GM12878 (cell line): ENCODE measurements at regions not wholly inside any gene's neighbourhood (a gene's known extent, or its start where the extent isn't known, plus 50 kb on each side); places are given as distances from the start of the nearest gene placed in this dataset.

ENCODE experiments used
- ATAC-seq: fragments of 200-7000 bp; cut with Tn5 transposase; 3 replicates; pipeline ENCODE4 v1.9.1; 2020; ENCODE audit warnings: mild to moderate bottlenecking, moderate library complexity
- BruUV-seq: library from RNA; stranded (reverse); fragments of 400-500 nt; replicated peaks from 2 replicates; lab custom pipeline; 2021; lab: Mats Ljungman, UMichigan
- CTCF ChIA-PET: fragments of 300-600 bp; sonication (Branson Sonifier 250); formaldehyde crosslinking; extraction: SDS; loops from one replicate; lab custom pipeline; 2021; ENCODE audit warnings: inconsistent platforms; lab: Yijun Ruan, JAX
- POLR2A ChIA-PET: fragments of 350-600 bp; formaldehyde crosslinking; extraction: SDS; loops from one replicate; lab custom pipeline; 2021; ENCODE audit warnings: inconsistent platforms; lab: Charles Lee
- RAD21 ChIA-PET: fragments of 300-600 bp; sonication (Branson Sonifier 250); formaldehyde crosslinking; loops from one replicate; lab custom pipeline; 2023; ENCODE audit warnings: antibody characterized with exemption; ENCODE audit not compliant: unreplicated experiment; lab: Charles Lee
- SMC1A ChIA-PET: fragments of 300-600 bp; sonication (Branson Sonifier 250); formaldehyde crosslinking; loops from one replicate; lab custom pipeline; 2023; ENCODE audit not compliant: unreplicated experiment, uncharacterized antibody; lab: Charles Lee
- DNase-seq: peaks from one replicate; pipeline ENCODE4 v3.0.0-alpha.2; 2011; ENCODE audit warnings: low read depth, low spot score
- FAIRE-seq: peaks from 3 replicates; lab custom pipeline; 2011; peaks lifted over from hg19 to GRCh38; lab: Jason Lieb, UNC
- H2AFZ ChIP-seq: 2 replicates; pipeline ENCODE4 v1.6.0; 2011; ENCODE audit warnings: low read depth, low read length, control low read depth; ENCODE audit not compliant: control insufficient read depth
- H3K27ac ChIP-seq: 2 replicates; pipeline ENCODE4 v1.5.1; 2011; ENCODE audit warnings: control low read depth; ENCODE audit not compliant: control insufficient read depth, insufficient read depth
- H3K27me3 ChIP-seq, 2 experiments: replicated peaks in 1 of 2; 2 replicates each; pipeline versions ENCODE4 v1.6.0 to v1.6.1; 2011; ENCODE audit warnings: low read length in 1 of 2; ENCODE audit not compliant: control insufficient read depth in 2 of 2, insufficient read depth in 2 of 2
- H3K36me3 ChIP-seq, 2 experiments: 2 replicates each; pipeline ENCODE4 v1.5.1; 2011; ENCODE audit warnings: low read length in 1 of 2; ENCODE audit not compliant: control insufficient read depth in 2 of 2, insufficient read depth in 2 of 2
- H3K4me1 ChIP-seq: 2 replicates; pipeline ENCODE4 v1.6.1; 2011; ENCODE audit warnings: mild to moderate bottlenecking, low read length, moderate library complexity, mixed read lengths; ENCODE audit not compliant: control insufficient read depth, insufficient read depth
- H3K4me2 ChIP-seq: 2 replicates; pipeline ENCODE4 v1.6.0; 2011; ENCODE audit warnings: control low read depth; ENCODE audit not compliant: control insufficient read depth, insufficient read depth
- H3K4me3 ChIP-seq: fragments of 200-600 bp; sonication (generic); 2 replicates; pipeline ENCODE4 v1.5.1; 2016
- H3K79me2 ChIP-seq: 2 replicates; pipeline ENCODE4 v1.6.0; 2011; ENCODE audit warnings: low read length; ENCODE audit not compliant: control insufficient read depth, insufficient read depth
- H3K9ac ChIP-seq: 2 replicates; pipeline ENCODE4 v1.8.0; 2011; ENCODE audit warnings: low read length, control low read depth, mixed read lengths; ENCODE audit not compliant: control insufficient read depth, insufficient read depth
- H3K9me3 ChIP-seq: replicated peaks from 3 replicates; pipeline ENCODE4 v1.5.1; 2011; ENCODE audit warnings: mild to moderate bottlenecking, low read length; ENCODE audit not compliant: control insufficient read depth, insufficient read depth
- H4K20me1 ChIP-seq: 2 replicates; pipeline ENCODE4 v1.6.0; 2011; ENCODE audit not compliant: control insufficient read depth, insufficient read depth
- BRCA1 ChIP-seq: IDR thresholded peaks from 2 replicates; pipeline ENCODE4 v1.6.1; 2011; ENCODE audit warnings: low read depth, low read length, improper control_type of control experiment
- CEBPB ChIP-seq, 2 experiments: fragments of 150-350 bp in 1 of 2; IDR thresholded peaks; 2 replicates each; pipeline ENCODE4 v1.6.1; 2012 to 2014; ENCODE audit warnings: low read depth in 2 of 2, low read length in 2 of 2, borderline replicate concordance in 1 of 2, inconsistent platforms in 1 of 2
- ELK1 ChIP-seq: IDR thresholded peaks from 2 replicates; pipeline ENCODE4 v1.6.1; 2012; ENCODE audit warnings: low read depth, low read length, improper control_type of control experiment
- JUNB ChIP-seq: IDR thresholded peaks from 2 replicates; pipeline ENCODE4 v1.6.1; 2016; ENCODE audit warnings: antibody characterized with exemption, mild to moderate bottlenecking
- KDM1A ChIP-seq: fragments of 200-600 bp; sonication (generic); IDR thresholded peaks from 2 replicates; pipeline ENCODE4 v1.6.1; 2016; ENCODE audit warnings: borderline replicate concordance
- NFYA ChIP-seq: IDR thresholded peaks from 2 replicates; pipeline ENCODE4 v1.6.1; 2011; ENCODE audit warnings: low read depth, mild to moderate bottlenecking, low read length, improper control_type of control experiment, borderline replicate concordance
- NFYB ChIP-seq: IDR thresholded peaks from 2 replicates; pipeline ENCODE4 v1.6.1; 2011; ENCODE audit warnings: low read depth, mild to moderate bottlenecking, low read length, improper control_type of control experiment, moderate library complexity; ENCODE audit not compliant: insufficient read depth
- PAX5 ChIP-seq: IDR thresholded peaks from 2 replicates; pipeline ENCODE4 v1.6.1; 2011; ENCODE audit warnings: low read depth, low read length, borderline replicate concordance
- PKNOX1 ChIP-seq: fragments of 450-650 bp; IDR thresholded peaks from 2 replicates; pipeline ENCODE4 v1.6.1; 2016; ENCODE audit warnings: mild to moderate bottlenecking
- PRDM15 ChIP-seq: fragments of 450-650 bp; formaldehyde crosslinking; IDR thresholded peaks from 2 replicates; pipeline ENCODE4 v1.4.0; 2020; ENCODE audit warnings: mild to moderate bottlenecking, moderate library complexity
- RBBP5 ChIP-seq: fragments of 200-600 bp; sonication (generic); conservative IDR thresholded peaks from 2 replicates; pipeline ENCODE4 v1.6.1; 2016
- RCOR1 ChIP-seq: conservative IDR thresholded peaks from 2 replicates; pipeline ENCODE4 v1.6.1; 2012; ENCODE audit warnings: low read depth, low read length, improper control_type of control experiment
- WGBS: methylation state at CpG from one replicate; pipeline ENCODE4 v1.1.6; 2016; ENCODE audit warnings: low lambda C conversion rate; ENCODE audit not compliant: insufficient replicate concordance, insufficient coverage; ENCODE audit errors: missing lambda C conversion rate; 5-methylcytosine and 5-hydroxymethylcytosine counted together
- in situ Hi-C: fragments of 300-500 bp; cut with MboI; formaldehyde crosslinking; loops from 9 replicates; pipeline ENCODE4 v1.14.3; 2018; ENCODE audit warnings: mixed read lengths
- intact Hi-C: fragments of 100-400 bp; cut with micrococcal nuclease; formaldehyde crosslinking; loops from one replicate; pipeline ENCODE4 v1.14.2; 2022; ENCODE audit not compliant: unreplicated experiment
- TF ChIP-seq, protein P1 (sequence below): IDR thresholded peaks from 2 replicates; pipeline ENCODE4 v1.6.1; 2011; ENCODE audit warnings: low read depth, low read length, improper control_type of control experiment, borderline replicate concordance
- TF ChIP-seq, protein P2 (sequence below): IDR thresholded peaks from 2 replicates; pipeline ENCODE4 v1.6.1; 2012; ENCODE audit warnings: low read depth, low read length, improper control_type of control experiment

DNA sequence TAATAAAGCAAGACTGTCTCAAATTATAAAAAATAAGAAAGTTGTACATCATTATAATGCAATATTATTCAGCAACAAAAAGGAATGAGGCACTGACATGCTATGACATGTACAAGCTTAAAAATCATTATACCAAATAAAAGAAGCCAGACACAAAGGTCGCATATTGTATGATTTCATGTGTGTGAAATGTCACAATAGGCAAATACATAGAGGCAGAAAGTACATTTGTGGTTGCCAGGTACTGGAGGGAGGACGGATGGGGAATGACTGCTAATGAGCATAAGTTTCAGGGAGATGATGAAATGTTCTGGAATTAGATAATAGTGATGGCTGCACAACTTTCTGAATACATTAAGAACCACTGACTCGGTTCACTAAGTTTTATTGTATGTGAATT lies 73.6 kb upstream of the NBPF3 start:
- no peaks in the 10 kb centered on the region; a peak in 1 of 4 replicates for H3K27me3 ChIP-seq
- H2AFZ ChIP-seq: no peak overlapping the region
- intact Hi-C loops (no loop called here), in situ Hi-C loops (loop anchor here (5.0 kb wide), 2 partner anchors 109 to 134 kb away; no protein-coding TSS in a partner anchor)
- DNase-seq (no peak), FAIRE-seq (no peak), ATAC-seq (no peak)
- ChIA-PET POLR2A (interaction anchor here (2.4 kb wide), 1 partner anchor 73 kb away, joined by 5 read pairs; no protein-coding TSS in a partner anchor), CTCF (interaction anchor here (1.3 to 9.9 kb wide), 6 partner anchors 73 to 149 kb away, joined by 3 to 207 read pairs (median 84); no protein-coding TSS in a partner anchor), RAD21 (interaction anchor here (1.0 to 7.2 kb wide), 5 partner anchors 89 to 240 kb away, joined by 3 to 132 read pairs (median 7); no protein-coding TSS in a partner anchor), SMC1A (interaction anchor here (0.8 to 8.2 kb wide), 11 partner anchors 23 to 133 kb away, joined by 3 to 82 read pairs (median 8); no protein-coding TSS in a partner anchor)
- H3K9me3 ChIP-seq: no peaks in the 10 kb centered on the region
- H3K4me3 ChIP-seq: no peak overlapping the region
- no TSS peak for BruUV-seq
- H4K20me1 ChIP-seq: no peaks in the 10 kb centered on the region
- H3K4me1 ChIP-seq: no peaks in the 10 kb centered on the region; the same call in 1 of the 2 replicates
- H3K27ac ChIP-seq: no peak overlapping the region
- H3K9ac ChIP-seq: no peak overlapping the region
- no peak overlapping the region for H3K4me2 ChIP-seq
- H3K36me3 ChIP-seq: no peaks in the 10 kb centered on the region
- 15% methylated on average over 3 of the region's 3 CpGs for WGBS
- H3K79me2 ChIP-seq: no peaks in the 10 kb centered on the region
- TF ChIP-seq CEBPB (IDR thresholded peaks at IDR 0.05; ENCODE audit: borderline replicate concordance in 1 of 2, low read depth in 2 of 2, low read length in 2 of 2) (no peak), BRCA1 (no peak), KDM1A (no peak), PAX5 (no peak), JUNB (no peak), RCOR1 (no peak), RBBP5 (no peak), NFYB (no peak), PRDM15 (CRISPR knock-in tag) (no peak), ELK1 (no peak), PKNOX1 (no peak), NFYA (no peak)
- TF ChIP-seq, protein P1, sequence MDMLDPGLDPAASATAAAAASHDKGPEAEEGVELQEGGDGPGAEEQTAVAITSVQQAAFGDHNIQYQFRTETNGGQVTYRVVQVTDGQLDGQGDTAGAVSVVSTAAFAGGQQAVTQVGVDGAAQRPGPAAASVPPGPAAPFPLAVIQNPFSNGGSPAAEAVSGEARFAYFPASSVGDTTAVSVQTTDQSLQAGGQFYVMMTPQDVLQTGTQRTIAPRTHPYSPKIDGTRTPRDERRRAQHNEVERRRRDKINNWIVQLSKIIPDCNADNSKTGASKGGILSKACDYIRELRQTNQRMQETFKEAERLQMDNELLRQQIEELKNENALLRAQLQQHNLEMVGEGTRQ: no peak
- TF ChIP-seq, protein P2, sequence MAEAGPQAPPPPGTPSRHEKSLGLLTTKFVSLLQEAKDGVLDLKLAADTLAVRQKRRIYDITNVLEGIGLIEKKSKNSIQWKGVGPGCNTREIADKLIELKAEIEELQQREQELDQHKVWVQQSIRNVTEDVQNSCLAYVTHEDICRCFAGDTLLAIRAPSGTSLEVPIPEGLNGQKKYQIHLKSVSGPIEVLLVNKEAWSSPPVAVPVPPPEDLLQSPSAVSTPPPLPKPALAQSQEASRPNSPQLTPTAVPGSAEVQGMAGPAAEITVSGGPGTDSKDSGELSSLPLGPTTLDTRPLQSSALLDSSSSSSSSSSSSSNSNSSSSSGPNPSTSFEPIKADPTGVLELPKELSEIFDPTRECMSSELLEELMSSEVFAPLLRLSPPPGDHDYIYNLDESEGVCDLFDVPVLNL: no peak
- TF ChIP-seq, all 136 proteins: peak for 0
